SK-N-SH (cell line): ENCODE measurements at regions not wholly inside any gene's neighbourhood (a gene's known extent, or its start where the extent isn't known, plus 50 kb on each side); places are given as distances from the start of the nearest gene placed in this dataset.

Experiments used
- CTCF ChIA-PET: fragments of 300-600, 350-600 bp; formaldehyde crosslinking; extraction: SDS; loops from one replicate; lab custom pipeline; 2021; lab: Yijun Ruan, JAX
- POLR2A ChIA-PET: fragments of 350-600 bp; sonication (Branson Sonifier 250); formaldehyde crosslinking; extraction: SDS; loops from one replicate; lab custom pipeline; 2020; ENCODE audit warnings: antibody characterized with exemption, inconsistent platforms; lab: Yijun Ruan, JAX
- DNase-seq: peaks from one replicate; pipeline ENCODE4 v3.0.0; 2012
- H2AFZ ChIP-seq: fragments of 200-600 bp; sonication (generic); 2 replicates; pipeline ENCODE4 v1.8.1; 2016; ENCODE audit warnings: antibody characterized with exemption, mild to moderate bottlenecking, low read depth
- H3F3A ChIP-seq: fragments of 200-600 bp; sonication (generic); replicated peaks from 2 replicates; pipeline ENCODE3; 2016; ENCODE audit warnings: antibody characterized with exemption, mild to moderate bottlenecking; ENCODE audit not compliant: insufficient read depth
- H3K27ac ChIP-seq, 2 experiments: fragments of 200-500 bp in 1 of 2; fragments of 200-600 bp in 1 of 2; sonication (Bioruptor generic) in 1 of 2; sonication (generic), shearing (Covaris generic) in 1 of 2; 2 replicates each; pipeline versions ENCODE4 v1.5.1 to v1.6.1; 2014 to 2016; ENCODE audit warnings: low read depth in 2 of 2, inconsistent platforms in 1 of 2, low read length in 1 of 2, mild to moderate bottlenecking in 1 of 2, mixed read lengths in 1 of 2
- H3K27me3 ChIP-seq: fragments of 200-600 bp; sonication (generic), shearing (Covaris generic); 2 replicates; pipeline ENCODE4 v1.6.1; 2016; ENCODE audit warnings: mixed run types; ENCODE audit not compliant: insufficient read depth
- H3K36me3 ChIP-seq, 2 experiments: fragments of 200-500 bp in 1 of 2; fragments of 200-600 bp in 1 of 2; sonication (Bioruptor generic) in 1 of 2; sonication (generic) in 1 of 2; replicated peaks in 1 of 2; 2 replicates each; pipeline versions ENCODE3 to v1.5.1; 2014 to 2016; ENCODE audit warnings: low read length in 1 of 2, mild to moderate bottlenecking in 1 of 2; ENCODE audit not compliant: insufficient read depth in 2 of 2, control insufficient read depth in 1 of 2
- H3K4me1 ChIP-seq, 2 experiments: fragments of 200-500 bp in 1 of 2; fragments of 200-600 bp in 1 of 2; sonication (Bioruptor generic) in 1 of 2; sonication (generic), shearing (Covaris generic) in 1 of 2; 2 replicates each; pipeline versions ENCODE4 v1.5.1 to v1.6.1; 2014 to 2016; ENCODE audit warnings: low read depth in 1 of 2, low read length in 1 of 2, mixed run types in 1 of 2; ENCODE audit not compliant: insufficient read depth in 2 of 2, control insufficient read depth in 1 of 2
- H3K4me2 ChIP-seq: fragments of 200-600 bp; sonication (generic), shearing (Covaris generic); 2 replicates; pipeline ENCODE4 v1.6.1; 2017; ENCODE audit warnings: mixed run types
- H3K4me3 ChIP-seq, 2 experiments: fragments of 200-500 bp in 1 of 2; fragments of 200-600 bp in 1 of 2; sonication (Bioruptor generic) in 1 of 2; sonication (generic), shearing (Covaris generic) in 1 of 2; 2 replicates each; pipeline versions ENCODE4 v1.5.1 to v1.8.1; 2014 to 2016; ENCODE audit warnings: low read depth in 2 of 2, inconsistent platforms in 1 of 2, low read length in 1 of 2, mild to moderate bottlenecking in 1 of 2, mixed read lengths in 1 of 2, moderate library complexity in 1 of 2
- H3K79me2 ChIP-seq: fragments of 200-600 bp; sonication (generic); 2 replicates; pipeline ENCODE4 v1.8.1; 2017; ENCODE audit warnings: mild to moderate bottlenecking; ENCODE audit not compliant: insufficient read depth
- H3K9ac ChIP-seq: fragments of 200-600 bp; sonication (generic); 2 replicates; pipeline ENCODE4 v1.6.1; 2017; ENCODE audit warnings: mixed run types
- H3K9me2 ChIP-seq: fragments of 200-600 bp; sonication (generic); 2 replicates; pipeline ENCODE4 v1.6.1; 2017; ENCODE audit warnings: mixed run types
- H3K9me3 ChIP-seq: fragments of 200-600 bp; sonication (generic); 2 replicates; pipeline ENCODE4 v1.6.1; 2017; ENCODE audit warnings: mixed run types, mild to moderate bottlenecking, moderate library complexity
- H4K20me1 ChIP-seq: fragments of 200-600 bp; sonication (generic); 2 replicates; pipeline ENCODE4 v1.6.1; 2017; ENCODE audit warnings: mild to moderate bottlenecking, mixed run types; ENCODE audit not compliant: insufficient read depth
- CTCF ChIP-seq: fragments of 200-600 bp; sonication (generic); IDR thresholded peaks from 2 replicates; pipeline ENCODE4 v1.6.1; 2017; ENCODE audit warnings: antibody characterized with exemption, mild to moderate bottlenecking, moderate library complexity
- ELF1 ChIP-seq: IDR thresholded peaks from 2 replicates; pipeline ENCODE4 v1.4.0; 2012
- EP300 ChIP-seq, 2 experiments: IDR thresholded peaks; 2 replicates each; pipeline versions ENCODE4 v1.4.0 to v1.6.1; 2012; ENCODE audit warnings: borderline replicate concordance in 1 of 2, low read depth in 1 of 2, low read length in 1 of 2
- EZH2phosphoT487 ChIP-seq: fragments of 200-600 bp; sonication (generic); IDR thresholded peaks from 2 replicates; pipeline ENCODE4 v1.6.1; 2017; ENCODE audit warnings: low read depth, mixed run types, mild to moderate bottlenecking, antibody characterized with exemption, moderate library complexity, borderline replicate concordance
- FOSL2 ChIP-seq: IDR thresholded peaks from 2 replicates; pipeline ENCODE4 v1.4.0; 2012; ENCODE audit warnings: low read depth, mild to moderate bottlenecking, moderate library complexity, borderline replicate concordance
- FOXJ3 ChIP-seq: sonication (generic); formaldehyde crosslinking; IDR thresholded peaks from 2 replicates; pipeline ENCODE4 v1.5.1; 2020; ENCODE audit warnings: mild to moderate bottlenecking, missing genetic modification reagents
- GABPA ChIP-seq: IDR thresholded peaks from 2 replicates; pipeline ENCODE4 v1.4.0; 2012; ENCODE audit warnings: low read depth, mild to moderate bottlenecking
- JUND ChIP-seq: IDR thresholded peaks from 2 replicates; pipeline ENCODE4 v1.4.0; 2012
- MEF2A ChIP-seq: IDR thresholded peaks from 2 replicates; pipeline ENCODE4 v1.4.0; 2012; ENCODE audit warnings: low read depth, borderline replicate concordance
- NFIC ChIP-seq: IDR thresholded peaks from 2 replicates; pipeline ENCODE4 v1.4.0; 2012; ENCODE audit warnings: borderline replicate concordance
- NRF1 ChIP-seq: IDR thresholded peaks from 2 replicates; pipeline ENCODE4 v1.6.1; 2012; ENCODE audit warnings: low read depth, mild to moderate bottlenecking, low read length
- PBX3 ChIP-seq: IDR thresholded peaks from 2 replicates; pipeline ENCODE4; 2012
- RCOR1 ChIP-seq: fragments of 150-350 bp; IDR thresholded peaks from 2 replicates; pipeline ENCODE4 v1.6.1; 2017; ENCODE audit warnings: antibody characterized with exemption, low read length
- RXRA ChIP-seq: IDR thresholded peaks from 2 replicates; pipeline ENCODE4 v1.4.0; 2012; ENCODE audit warnings: low read depth, mild to moderate bottlenecking, borderline replicate concordance
- SIN3A ChIP-seq: IDR thresholded peaks from 2 replicates; pipeline ENCODE4 v1.6.1; 2012; ENCODE audit warnings: low read depth, mild to moderate bottlenecking, low read length, moderate library complexity, borderline replicate concordance
- SMC3 ChIP-seq: IDR thresholded peaks from 2 replicates; pipeline ENCODE4 v1.6.1; 2012; ENCODE audit warnings: low read depth, low read length, improper control_type of control experiment
- TAF1 ChIP-seq: IDR thresholded peaks from 2 replicates; pipeline ENCODE4 v1.6.1; 2012; ENCODE audit warnings: low read depth, mild to moderate bottlenecking, low read length, moderate library complexity, borderline replicate concordance
- TEAD4 ChIP-seq: IDR thresholded peaks from 2 replicates; pipeline ENCODE4 v1.4.0; 2012; ENCODE audit warnings: mild to moderate bottlenecking, borderline replicate concordance; ENCODE audit not compliant: insufficient read depth
- USF1 ChIP-seq: IDR thresholded peaks from 2 replicates; pipeline ENCODE4 v1.4.0; 2012; ENCODE audit warnings: low read depth, borderline replicate concordance
- YY1 ChIP-seq: IDR thresholded peaks from 2 replicates; pipeline ENCODE4 v1.4.0; 2012; ENCODE audit warnings: low read depth, mild to moderate bottlenecking
- ZBTB33 ChIP-seq: IDR thresholded peaks from 2 replicates; pipeline ENCODE4 v1.4.0; 2012; ENCODE audit warnings: low read depth, borderline replicate concordance
- WGBS: methylation state at CpG from one replicate; pipeline ENCODE4 v1.1.6; 2017; ENCODE audit warnings: low lambda C conversion rate; 5-methylcytosine and 5-hydroxymethylcytosine counted together

- Histone ChIP-seq H2AFZ (no peak overlapping the region), H3K27me3 (no peaks in the 10 kb centered on the region), H3K27ac (no peak overlapping the region), H4K20me1 (no peaks in the 10 kb centered on the region), H3K4me1 (no peaks in the 10 kb centered on the region; a peak in 1 of 4 replicates), H3K4me3 (no peak overlapping the region), H3K9me3 (no peaks in the 10 kb centered on the region), H3K9ac (no peak overlapping the region), H3K36me3 (no peaks in the 10 kb centered on the region), H3K79me2 (no peaks in the 10 kb centered on the region), H3F3A (no peaks in the 10 kb centered on the region), H3K9me2 (no peaks in the 10 kb centered on the region), H3K4me2 (no peak overlapping the region)
- no peak for DNase-seq
- 48% methylated on average over 5 of the region's 5 CpGs for WGBS
- CTCF ChIA-PET = no interaction called here
- POLR2A ChIA-PET = no interaction called here
- TF ChIP-seq SMC3 (no peak), FOSL2 (no peak), FOXJ3 (CRISPR knock-in tag) (no peak), TEAD4 (no peak), GABPA (no peak), RXRA (no peak), SIN3A (no peak), MEF2A (no peak), ZBTB33 (no peak), YY1 (no peak), JUND (no peak), USF1 (no peak), EP300 (IDR thresholded peaks at IDR 0.05; ENCODE audit: borderline replicate concordance in 1 of 2, low read depth in 1 of 2, low read length in 1 of 2) (no peak), NRF1 (no peak)
Observed at GRCh38 chr6:139647841-139648240, 273.4 kb upstream of the CITED2 start.

- no peak overlapping the region for H3K27ac ChIP-seq
- CTCF ChIA-PET = no interaction called here
Observed at GRCh38 chr6:139647016-139647415, 272.6 kb upstream of the CITED2 start.

More at GRCh38 chr6:139647016-139647415, 272.6 kb upstream of the CITED2 start:
- POLR2A ChIA-PET = no interaction called here
- Histone ChIP-seq H3K9me2 (no peaks in the 10 kb centered on the region), H3K79me2 (no peaks in the 10 kb centered on the region), H3K4me3 (no peak overlapping the region), H3K4me2 (no peak overlapping the region), H4K20me1 (no peaks in the 10 kb centered on the region), H3K36me3 (no peaks in the 10 kb centered on the region), H3F3A (no peaks in the 10 kb centered on the region), H3K9ac (no peak overlapping the region), H3K27me3 (no peaks in the 10 kb centered on the region), H2AFZ (no peak overlapping the region), H3K9me3 (no peaks in the 10 kb centered on the region), H3K4me1 (no peaks in the 10 kb centered on the region; a peak in 1 of 4 replicates)
- 72% methylated on average over 3 of the region's 3 CpGs for WGBS
- TF ChIP-seq USF1 (no peak), RCOR1 (no peak), ELF1 (no peak), YY1 (no peak), NFIC (no peak), TAF1 (no peak), EP300 (IDR thresholded peaks at IDR 0.05; ENCODE audit: borderline replicate concordance in 1 of 2, low read depth in 1 of 2, low read length in 1 of 2) (no peak), EZH2phosphoT487 (no peak), NRF1 (no peak), CTCF (no peak), PBX3 (no peak)
- DNase-seq = no peak
